Aorta (tissue), 5 donors: ENCODE measurements at regions not wholly inside any gene's neighbourhood (a gene's known extent, or its start where the extent isn't known, plus 50 kb on each side); places are given as distances from the start of the nearest gene placed in this dataset.

ENCODE experiments used
- ATAC-seq: fragments of 200-7000 bp; cut with Tn5 transposase; one replicate; pipeline ENCODE4 v1.9.1; 2022; ENCODE audit warnings: moderate library complexity; ENCODE audit not compliant: low FRiP score
- DNase-seq, 2 donors: peaks; one replicate each; pipeline ENCODE4 v3.0.0-alpha.2; 2020
- H3K27ac ChIP-seq, 2 donors: one replicate each; pipeline ENCODE4 v1.5.1; 2013; ENCODE audit warnings: low read length in 2 of 2, mild to moderate bottlenecking in 2 of 2, moderate library complexity in 2 of 2, control low read depth in 1 of 2, inconsistent platforms in 1 of 2, low read depth in 1 of 2
- H3K27me3 ChIP-seq, 2 donors: one replicate each; pipeline ENCODE4 v1.6.1; 2013; ENCODE audit warnings: control low read depth in 1 of 2, low read length in 1 of 2, mild to moderate bottlenecking in 1 of 2, moderate library complexity in 1 of 2; ENCODE audit not compliant: insufficient read depth in 2 of 2, control insufficient read depth in 1 of 2
- H3K36me3 ChIP-seq, 2 donors: one replicate each; pipeline ENCODE4 v1.6.1; 2013; ENCODE audit warnings: control low read depth in 1 of 2, low read length in 1 of 2, mild to moderate bottlenecking in 1 of 2; ENCODE audit not compliant: insufficient read depth in 2 of 2, control insufficient read depth in 1 of 2
- H3K4me1 ChIP-seq, 2 donors: one replicate each; pipeline ENCODE4 v1.6.1; 2013; ENCODE audit warnings: low read length in 2 of 2, control low read depth in 1 of 2, mild to moderate bottlenecking in 1 of 2, moderate library complexity in 1 of 2; ENCODE audit not compliant: insufficient read depth in 2 of 2, control insufficient read depth in 1 of 2
- H3K4me3 ChIP-seq, 2 donors: one replicate each; pipeline ENCODE4 v1.5.1; 2013; ENCODE audit warnings: low read length in 2 of 2, control low read depth in 1 of 2, mild to moderate bottlenecking in 1 of 2
- H3K9me3 ChIP-seq: one replicate; pipeline ENCODE4 v1.6.1; 2013; ENCODE audit warnings: mild to moderate bottlenecking, low read length; ENCODE audit not compliant: control insufficient read depth
- WGBS, 2 donors: extraction: QIAGEN DNeasy Blood & Tissue Kit; methylation state at CpG; one replicate each; pipeline ENCODE4 v1.1.7; 2013; 5-methylcytosine and 5-hydroxymethylcytosine counted together
- intact Hi-C, 2 donors: fragments of 100-400 bp; cut with DNase I; formaldehyde crosslinking; loops; one replicate each; pipeline versions ENCODE4 v1.14.2 to v1.15.0; 2022
- donor health status: healthy with polysubstance abuse.
- donor health status: Bipolar disorder and iron deficiency.
- donor health status: DM: no; HTN: no; CAD: no.
- donor health status: DM: no; HTN: no; CAD: no.
- donor health status: DM: yes; HTN: yes; CAD: no.

- Histone ChIP-seq H3K27me3 (no peaks in the 10 kb centered on the region), H3K4me3 (no peak overlapping the region), H3K9me3 (peaks cover 6% of the 10 kb centered on the region), H3K4me1 (no peaks in the 10 kb centered on the region), H3K27ac (no peak overlapping the region), H3K36me3 (no peaks in the 10 kb centered on the region)
- DNase-seq = peak in 1 of 2 donors; percentile 62
- 93 to 97% methylated on average over 8 of the region's 8 CpGs for WGBS, 2 donors
- intact Hi-C loops = no loop called here
- peak; percentile 33 for ATAC-seq
Observed at GRCh38 chr1:195790514-195791168, 817.6 kb downstream of the KCNT2 start.

DNA sequence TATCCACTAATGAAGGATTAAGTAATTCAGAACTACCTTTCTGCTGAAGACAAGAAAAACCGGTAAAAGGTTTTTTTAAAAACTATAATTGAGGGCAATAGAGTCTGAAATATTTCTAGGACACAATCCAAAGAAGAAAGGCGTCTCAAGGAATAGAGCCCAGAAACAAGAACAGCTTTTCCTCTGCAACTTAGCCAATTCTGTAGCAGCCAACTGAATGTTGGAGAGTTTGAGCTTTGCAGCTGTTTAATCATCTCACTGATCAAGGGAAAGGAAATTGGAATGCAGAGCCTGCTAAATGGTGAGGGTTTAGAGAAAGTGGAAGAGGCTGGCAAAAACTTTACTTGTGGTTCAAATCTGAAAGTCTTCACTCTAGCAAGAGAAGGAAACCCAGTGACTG is 818.9 kb downstream of the KCNT2 start:
- 1 to 3% methylated on average over 2 of the region's 2 CpGs for WGBS, 2 donors
- no peaks in the 10 kb centered on the region for H3K36me3 ChIP-seq
- H3K9me3 ChIP-seq = peaks cover 6% of the 10 kb centered on the region
- no peak overlapping the region for H3K4me3 ChIP-seq
- H3K4me1 ChIP-seq = no peaks in the 10 kb centered on the region
- no peak for DNase-seq
- H3K27ac ChIP-seq = no peak overlapping the region
- no peak for ATAC-seq
- no peaks in the 10 kb centered on the region for H3K27me3 ChIP-seq
- intact Hi-C loops = no loop called here

- WGBS, 2 donors = 71 to 81% methylated on average over 4 of the region's 4 CpGs
- H3K4me3 ChIP-seq = no peak overlapping the region
- no peaks in the 10 kb centered on the region for H3K4me1 ChIP-seq
- intact Hi-C loops = no loop called here
- peaks cover 6% of the 10 kb centered on the region for H3K9me3 ChIP-seq
- ATAC-seq (no peak), DNase-seq (no peak)
- H3K36me3 ChIP-seq = no peaks in the 10 kb centered on the region
- H3K27me3 ChIP-seq = no peaks in the 10 kb centered on the region
- H3K27ac ChIP-seq = no peak overlapping the region
Observed at GRCh38 chr1:195788721-195789120, 819.5 kb downstream of the KCNT2 start.

GRCh38 chr1:195785830-195786229 is 822.4 kb downstream of the KCNT2 start:
- Histone ChIP-seq H3K27ac (no peak overlapping the region), H3K9me3 (no peaks in the 10 kb centered on the region), H3K27me3 (no peaks in the 10 kb centered on the region), H3K4me1 (no peaks in the 10 kb centered on the region), H3K4me3 (no peak overlapping the region), H3K36me3 (no peaks in the 10 kb centered on the region)
- intact Hi-C loops = no loop called here
- no peak for DNase-seq
- no peak for ATAC-seq
- 63 to 80% methylated on average over 1 of the region's 1 CpG for WGBS, 2 donors

GRCh38 chr1:195773931-195774330 is 834.3 kb downstream of the KCNT2 start:
- WGBS, 2 donors = 56 to 68% methylated on average over 3 of the region's 3 CpGs
- H3K27me3 ChIP-seq = no peaks in the 10 kb centered on the region
- H3K27ac ChIP-seq = no peak overlapping the region
- intact Hi-C loops = no loop called here
- H3K4me3 ChIP-seq = no peak overlapping the region
- no peaks in the 10 kb centered on the region for H3K9me3 ChIP-seq
- ATAC-seq = no peak
- no peaks in the 10 kb centered on the region for H3K4me1 ChIP-seq
- H3K36me3 ChIP-seq = no peaks in the 10 kb centered on the region
- no peak for DNase-seq

DNA sequence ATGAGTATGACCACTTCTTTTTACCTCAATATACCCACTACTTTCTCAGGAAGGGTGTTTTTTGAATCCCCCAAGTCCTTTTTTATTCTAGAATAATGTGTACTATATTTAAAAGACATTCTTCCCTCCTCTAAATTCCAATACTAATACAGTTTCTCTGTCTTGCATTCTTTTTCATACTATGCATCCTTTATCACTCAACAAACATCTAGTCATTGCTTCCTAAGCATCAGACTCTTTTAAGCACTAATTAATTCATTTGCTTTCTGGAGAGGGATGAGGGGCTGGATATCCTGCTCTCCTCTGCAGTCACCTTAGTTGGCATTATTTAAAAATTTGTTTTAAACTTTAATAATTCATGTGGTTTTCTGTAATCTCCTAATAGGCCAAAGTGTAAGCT is 838.8 kb downstream of the KCNT2 start:
- Histone ChIP-seq H3K27ac (no peak overlapping the region), H3K27me3 (no peaks in the 10 kb centered on the region), H3K4me3 (no peak overlapping the region), H3K4me1 (no peaks in the 10 kb centered on the region), H3K36me3 (no peaks in the 10 kb centered on the region), H3K9me3 (no peaks in the 10 kb centered on the region)
- intact Hi-C loops = no loop called here
- ATAC-seq (no peak), DNase-seq (no peak)

- Histone ChIP-seq H3K36me3 (no peaks in the 10 kb centered on the region), H3K27me3 (no peaks in the 10 kb centered on the region), H3K9me3 (no peaks in the 10 kb centered on the region), H3K4me1 (no peaks in the 10 kb centered on the region), H3K4me3 (no peak overlapping the region), H3K27ac (no peak overlapping the region)
- intact Hi-C loops = no loop called here
- ATAC-seq = no peak
- no peak for DNase-seq
Observed at GRCh38 chr1:195768936-195769335, 839.3 kb downstream of the KCNT2 start.

DNA sequence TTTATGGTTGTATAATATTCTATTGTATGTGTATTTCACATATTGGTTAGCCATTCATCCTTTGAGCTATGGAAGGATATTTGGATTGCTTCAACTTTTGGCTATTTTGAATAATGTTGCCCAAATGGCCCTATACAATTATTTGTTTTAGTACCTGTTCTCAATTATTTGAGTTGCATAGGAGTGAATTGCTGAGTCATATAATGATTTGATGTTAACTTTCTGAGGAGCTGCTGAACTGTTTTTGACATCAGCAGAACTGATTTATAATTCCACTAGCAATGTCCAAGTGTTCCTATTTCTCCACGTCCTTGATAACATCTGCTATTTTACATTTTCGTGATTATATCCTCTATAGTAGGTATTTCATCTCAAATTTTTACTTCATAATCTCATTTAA is 839.9 kb downstream of the KCNT2 start:
- Histone ChIP-seq H3K27ac (no peak overlapping the region), H3K4me3 (no peak overlapping the region), H3K36me3 (no peaks in the 10 kb centered on the region), H3K4me1 (no peaks in the 10 kb centered on the region), H3K27me3 (no peaks in the 10 kb centered on the region), H3K9me3 (no peaks in the 10 kb centered on the region)
- no peak for DNase-seq
- intact Hi-C loops = no loop called here
- ATAC-seq = no peak
- 61 to 71% methylated on average over 2 of the region's 2 CpGs for WGBS, 2 donors

DNA sequence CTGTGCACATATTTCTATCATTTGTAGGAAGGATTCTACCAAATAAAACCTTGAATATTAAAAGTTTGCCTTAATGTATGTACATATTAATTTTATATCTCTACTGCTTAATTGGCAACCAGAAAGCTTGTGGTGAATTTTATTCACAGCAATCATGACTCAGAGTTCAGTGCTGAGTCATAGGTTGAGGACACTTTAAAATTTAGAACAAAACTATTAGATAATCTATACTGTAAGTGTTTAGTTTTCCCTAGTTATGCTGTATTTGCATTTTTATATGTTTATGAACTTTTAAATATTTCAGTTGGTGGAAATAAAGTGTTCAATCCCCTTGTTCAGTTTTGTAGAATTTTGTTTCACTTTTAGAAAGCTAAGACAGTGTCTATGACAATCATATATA is 841.5 kb downstream of the KCNT2 start:
- Histone ChIP-seq H3K27ac (no peak overlapping the region), H3K4me1 (no peaks in the 10 kb centered on the region), H3K27me3 (no peaks in the 10 kb centered on the region), H3K36me3 (no peaks in the 10 kb centered on the region), H3K9me3 (no peaks in the 10 kb centered on the region), H3K4me3 (no peak overlapping the region)
- intact Hi-C loops = no loop called here
- DNase-seq (no peak), ATAC-seq (no peak)
